MCF 10A (cell line): ENCODE measurements at regions not wholly inside any gene's neighbourhood (a gene's known extent, or its start where the extent isn't known, plus 50 kb on each side); places are given as distances from the start of the nearest gene placed in this dataset.

Experiments used
- BruUV-seq: library from RNA; stranded (reverse); fragments of 400-500 nt; replicated peaks from 2 replicates; lab custom pipeline; 2021; lab: Mats Ljungman, UMichigan
- CTCF ChIA-PET: fragments of 300-600 bp; sonication (Branson Sonifier 250); formaldehyde crosslinking; extraction: SDS; loops from one replicate; lab custom pipeline; 2021; ENCODE audit warnings: antibody characterized with exemption, inconsistent platforms; lab: Yijun Ruan, JAX
- POLR2A ChIA-PET: fragments of 300-600, 350-650 bp; sonication (Branson Sonifier 250); formaldehyde crosslinking; extraction: SDS; loops from one replicate; lab custom pipeline; 2020; ENCODE audit warnings: antibody characterized with exemption, inconsistent platforms; lab: Yijun Ruan, JAX
- DNase-seq: peaks from one replicate; pipeline ENCODE4 v3.0.0-alpha.2; 2018; ENCODE audit not compliant: unreplicated experiment
- H3K27ac Mint-ChIP-seq: one replicate; pipeline ENCODE4 v1.8.0; 2022; ENCODE audit warnings: mild to moderate bottlenecking, low read depth, mixed read lengths; ENCODE audit not compliant: unreplicated experiment
- H3K27me3 Mint-ChIP-seq: one replicate; pipeline ENCODE4 v1.8.0; 2022; ENCODE audit warnings: mixed read lengths; ENCODE audit not compliant: insufficient read depth, unreplicated experiment
- H3K36me3 Mint-ChIP-seq: one replicate; pipeline ENCODE4 v1.8.0; 2022; ENCODE audit warnings: mild to moderate bottlenecking, moderate library complexity, mixed read lengths; ENCODE audit not compliant: insufficient read depth, unreplicated experiment
- H3K4me1 Mint-ChIP-seq: one replicate; pipeline ENCODE4 v1.8.0; 2022; ENCODE audit warnings: mixed read lengths; ENCODE audit not compliant: insufficient read depth, unreplicated experiment
- H3K4me3 Mint-ChIP-seq: one replicate; pipeline ENCODE4 v1.8.0; 2022; ENCODE audit warnings: mild to moderate bottlenecking, moderate library complexity, mixed read lengths; ENCODE audit not compliant: unreplicated experiment
- H3K9me3 Mint-ChIP-seq: one replicate; pipeline ENCODE4 v1.8.0; 2022; ENCODE audit warnings: mixed read lengths; ENCODE audit not compliant: unreplicated experiment
- CTCF ChIP-seq: fragments of 200-600 bp; IDR thresholded peaks from one replicate; pipeline ENCODE4 v1.8.0; 2022; ENCODE audit warnings: antibody characterized with exemption, mild to moderate bottlenecking; ENCODE audit not compliant: unreplicated experiment
- intact Hi-C: fragments of 100-400 bp; cut with micrococcal nuclease; formaldehyde crosslinking; loops from 2 replicates; pipeline ENCODE4 v1.14.1; 2022

- Mint-ChIP-seq H3K36me3 (peaks cover 6% of the 10 kb centered on the region), H3K27ac (no peak overlapping the region), H3K27me3 (no peaks in the 10 kb centered on the region), H3K4me1 (no peaks in the 10 kb centered on the region), H3K9me3 (peaks cover 15% of the 10 kb centered on the region), H3K4me3 (no peak overlapping the region)
- intact Hi-C loops, result no loop called here
- ChIA-PET CTCF (no interaction called here), POLR2A (no interaction called here)
- no peak for DNase-seq
- BruUV-seq, result no TSS peak
- TF ChIP-seq CTCF, result no peak
These were observed 211.5 kb upstream of the CHRM3 start for GRCh38 chr1:239174880-239175279.

- BruUV-seq, result no TSS peak
- peaks cover 6% of the 10 kb centered on the region for H3K36me3 Mint-ChIP-seq
- H3K27me3 Mint-ChIP-seq, result no peaks in the 10 kb centered on the region
- ChIA-PET POLR2A (interaction anchor here (0.6 kb wide), 1 partner anchor 1416 kb away, joined by 3 read pairs; no protein-coding TSS in a partner anchor), CTCF (interaction anchor here (1.0 kb wide), 1 partner anchor 10 kb away, joined by 4 read pairs; no protein-coding TSS in a partner anchor)
- intact Hi-C loops, result no loop called here
- no peak overlapping the region for H3K27ac Mint-ChIP-seq
- peaks cover 20% of the 10 kb centered on the region for H3K9me3 Mint-ChIP-seq
- TF ChIP-seq CTCF, result no peak
- DNase-seq, result no peak
- H3K4me1 Mint-ChIP-seq, result no peaks in the 10 kb centered on the region
- no peak overlapping the region for H3K4me3 Mint-ChIP-seq
These were observed 215.5 kb upstream of the CHRM3 start for GRCh38 chr1:239170828-239171227.

GRCh38 chr1:239169276-239169675 is 217.1 kb upstream of the CHRM3 start:
- no TSS peak for BruUV-seq
- DNase-seq, result no peak
- H3K27ac Mint-ChIP-seq, result no peak overlapping the region
- no peak overlapping the region for H3K4me3 Mint-ChIP-seq
- POLR2A ChIA-PET, result interaction anchor here (0.6 kb wide), 1 partner anchor 914 kb away, joined by 3 read pairs; no protein-coding TSS in a partner anchor
- peaks cover 20% of the 10 kb centered on the region for H3K9me3 Mint-ChIP-seq
- intact Hi-C loops, result no loop called here
- H3K36me3 Mint-ChIP-seq, result peaks cover 6% of the 10 kb centered on the region
- H3K4me1 Mint-ChIP-seq, result no peaks in the 10 kb centered on the region
- CTCF ChIA-PET, result interaction anchor here (0.6 to 0.8 kb wide), 3 partner anchors 18 to 714 kb away, joined by 3 to 4 read pairs (median 3); no protein-coding TSS in a partner anchor
- no peak for TF ChIP-seq CTCF
- H3K27me3 Mint-ChIP-seq, result no peaks in the 10 kb centered on the region

GRCh38 chr1:239164451-239165180 is 221.8 kb upstream of the CHRM3 start:
- Mint-ChIP-seq H3K9me3 (peaks cover 9% of the 10 kb centered on the region), H3K27ac (no peak overlapping the region), H3K36me3 (no peaks in the 10 kb centered on the region), H3K27me3 (no peaks in the 10 kb centered on the region), H3K4me1 (no peaks in the 10 kb centered on the region), H3K4me3 (no peak overlapping the region)
- no peak for TF ChIP-seq CTCF
- POLR2A ChIA-PET, result interaction anchor here (0.7 kb wide), 1 partner anchor 29 kb away, joined by 3 read pairs; no protein-coding TSS in a partner anchor
- CTCF ChIA-PET, result no interaction called here
- intact Hi-C loops, result no loop called here
- peak; percentile 84 for DNase-seq
- no TSS peak for BruUV-seq
